ENCODE measurements at regions not wholly inside any gene's neighbourhood (a gene's known extent, or its start where the extent isn't known, plus 50 kb on each side); places are given as distances from the start of the nearest gene placed in this dataset.

- Histone ChIP-seq H3K36me3 (ENCODE audit: control insufficient read depth, insufficient read depth, low read length) (no peaks in the 10 kb centered on the region), H3K27ac (ENCODE audit: low read length) (no peak overlapping the region), H3K9me3 (ENCODE audit: control insufficient read depth, insufficient read depth, low read depth, low read length) (no peaks in the 10 kb centered on the region), H3K27me3 (ENCODE audit: control insufficient read depth, insufficient read depth, low read length) (no peaks in the 10 kb centered on the region), H3K4me3 (ENCODE audit: low read depth in 2 of 2, low read length in 2 of 2) (no peak overlapping the region), H3K4me1 (ENCODE audit: control insufficient read depth, insufficient read depth, low read length) (no peaks in the 10 kb centered on the region)
- ATAC-seq (no peak), DNase-seq (ENCODE audit: low read depth, low spot score) (no peak)
- TF ChIP-seq CTCF (IDR thresholded peaks at IDR 0.05), result no peak
- no peak for TF ChIP-seq REST (IDR thresholded peaks at IDR 0.05; ENCODE audit: insufficient read depth in 1 of 2, low read depth in 2 of 2, low read length in 1 of 2)
- no peak for TF ChIP-seq TCF7L2 (IDR thresholded peaks at IDR 0.05; ENCODE audit: low read depth, low read length)
- no peak for TF ChIP-seq POLR2AphosphoS5 (IDR thresholded peaks at IDR 0.05; ENCODE audit: low read depth, low read length)
- TF ChIP-seq SIN3A (IDR thresholded peaks at IDR 0.05; ENCODE audit: borderline replicate concordance, insufficient read depth, low read depth, low read length), result no peak
- intact Hi-C loops (cut with micrococcal nuclease; ENCODE audit: unreplicated experiment), result no loop called here
- in situ Hi-C loops (cut with HindIII; ENCODE audit: low pct_unique_long_range_greater_than_20kb, low sequenced_read_pairs), result no loop called here
- CTCF ChIA-PET, result no interaction called here
- POLR2A ChIA-PET, result no interaction called here
- BruUV-seq (replicated peaks), result no TSS peak
Measured at GRCh38 chr1:232364654-232365382, 265.1 kb downstream of the SIPA1L2 start.

GRCh38 chr1:232363008-232363407, 266.9 kb downstream of the SIPA1L2 start:
- intact Hi-C loops (cut with micrococcal nuclease; ENCODE audit: unreplicated experiment), result no loop called here
- no TSS peak for BruUV-seq (replicated peaks)
- no peak overlapping the region for H3K27ac ChIP-seq (ENCODE audit: low read length)
- ATAC-seq (no peak), DNase-seq (ENCODE audit: low read depth, low spot score) (no peak)
- no peaks in the 10 kb centered on the region for H3K36me3 ChIP-seq (ENCODE audit: control insufficient read depth, insufficient read depth, low read length)
- POLR2A ChIA-PET, result no interaction called here
- TF ChIP-seq TCF7L2 (IDR thresholded peaks at IDR 0.05; ENCODE audit: low read depth, low read length) (no peak), CTCF (IDR thresholded peaks at IDR 0.05) (no peak), POLR2AphosphoS5 (IDR thresholded peaks at IDR 0.05; ENCODE audit: low read depth, low read length) (no peak), REST (IDR thresholded peaks at IDR 0.05; ENCODE audit: insufficient read depth in 1 of 2, low read depth in 2 of 2, low read length in 1 of 2) (no peak), SIN3A (IDR thresholded peaks at IDR 0.05; ENCODE audit: borderline replicate concordance, insufficient read depth, low read depth, low read length) (no peak)
- H3K4me1 ChIP-seq (ENCODE audit: control insufficient read depth, insufficient read depth, low read length), result no peaks in the 10 kb centered on the region
- no peaks in the 10 kb centered on the region for H3K27me3 ChIP-seq (ENCODE audit: control insufficient read depth, insufficient read depth, low read length)
- CTCF ChIA-PET, result no interaction called here
- H3K4me3 ChIP-seq (ENCODE audit: low read depth in 2 of 2, low read length in 2 of 2), result no peak overlapping the region
- in situ Hi-C loops (cut with HindIII; ENCODE audit: low pct_unique_long_range_greater_than_20kb, low sequenced_read_pairs), result no loop called here
- H3K9me3 ChIP-seq (ENCODE audit: control insufficient read depth, insufficient read depth, low read depth, low read length), result no peaks in the 10 kb centered on the region
